HepG2 (cell line): ENCODE measurements at regions not wholly inside any gene's neighbourhood (a gene's known extent, or its start where the extent isn't known, plus 50 kb on each side); places are given as distances from the start of the nearest gene placed in this dataset.

Source experiments
- ATAC-seq: fragments of 200-7000 bp; cut with Tn5 transposase; 3 replicates; pipeline ENCODE4 v1.9.1; 2020; ENCODE audit warnings: mild to moderate bottlenecking, moderate library complexity
- BruUV-seq: library from RNA; stranded (reverse); fragments of 400-500 nt; replicated peaks from 2 replicates; lab custom pipeline; 2021; lab: Mats Ljungman, UMichigan
- CTCF ChIA-PET: fragments of 300-600 bp; formaldehyde crosslinking; extraction: SDS; loops from one replicate; lab custom pipeline; 2021; ENCODE audit warnings: low total read pairs, inconsistent platforms, low intra/inter-chr PET ratio; lab: Yijun Ruan, JAX
- POLR2A ChIA-PET: fragments of 350-600 bp; sonication (Branson Sonifier 250); formaldehyde crosslinking; loops from one replicate; lab custom pipeline; 2020; ENCODE audit warnings: antibody characterized with exemption, inconsistent platforms; lab: Yijun Ruan, JAX
- DNase-seq: peaks from one replicate; pipeline ENCODE4 v3.0.0-alpha.2; 2015; ENCODE audit warnings: low spot score
- FAIRE-seq: peaks from 3 replicates; lab custom pipeline; 2011; peaks lifted over from hg19 to GRCh38; lab: Jason Lieb, UNC
- H2AFZ ChIP-seq: one replicate; pipeline ENCODE4 v1.6.1; 2011; ENCODE audit warnings: low read length, inconsistent platforms
- H3K27ac ChIP-seq: fragments of 300-600 bp; 3 replicates; pipeline ENCODE4 v1.8.0; 2011; ENCODE audit warnings: mixed run types, mild to moderate bottlenecking, mixed read lengths, low read length, inconsistent platforms; ENCODE audit not compliant: insufficient read depth; ENCODE audit errors: extremely low read length
- H3K27me3 ChIP-seq, 2 experiments: fragments of 200-600 bp in 1 of 2; 2 replicates in 1 of 2; 3 replicates in 1 of 2; pipeline versions ENCODE4 v1.6.0 to v1.8.0; 2011; ENCODE audit warnings: low read length in 2 of 2, mild to moderate bottlenecking in 2 of 2, moderate library complexity in 2 of 2, inconsistent platforms in 1 of 2; ENCODE audit not compliant: insufficient read depth in 2 of 2, control insufficient read depth in 1 of 2
- H3K36me3 ChIP-seq, 2 experiments: fragments of 200-600 bp in 1 of 2; replicated peaks in 1 of 2; 2 replicates in 1 of 2; 3 replicates in 1 of 2; pipeline versions ENCODE4 v1.5.1 to v1.8.0; 2011; ENCODE audit warnings: low read length in 2 of 2, inconsistent platforms in 1 of 2; ENCODE audit not compliant: insufficient read depth in 2 of 2, control insufficient read depth in 1 of 2
- H3K4me1 ChIP-seq: 2 replicates; pipeline ENCODE4 v1.5.1; 2012; ENCODE audit warnings: low read length, inconsistent platforms; ENCODE audit not compliant: insufficient read depth
- H3K4me2 ChIP-seq: 2 replicates; pipeline ENCODE4 v1.6.0; 2011; ENCODE audit warnings: low read depth, low read length, inconsistent platforms
- H3K4me3 ChIP-seq, 3 experiments: fragments of 200-600 bp in 1 of 3; sonication (generic), shearing (Covaris generic) in 1 of 3; replicated peaks in 1 of 3; 2 replicates each; pipeline ENCODE4 v1.5.1; 2011 to 2016; ENCODE audit warnings: low read length in 3 of 3, inconsistent platforms in 2 of 3, low read depth in 2 of 3, mild to moderate bottlenecking in 2 of 3, control low read depth in 1 of 3, mixed read lengths in 1 of 3; ENCODE audit not compliant: insufficient read depth in 1 of 3
- H3K79me2 ChIP-seq: one replicate; pipeline ENCODE4 v1.6.1; 2011; ENCODE audit warnings: low read length, inconsistent platforms; ENCODE audit not compliant: insufficient read depth
- H3K9ac ChIP-seq: 2 replicates; pipeline ENCODE4 v1.6.0; 2011; ENCODE audit warnings: mild to moderate bottlenecking, low read depth, low read length, inconsistent platforms; ENCODE audit not compliant: insufficient read depth
- H3K9me3 ChIP-seq: 2 replicates; pipeline ENCODE4 v1.5.1; 2012; ENCODE audit warnings: mild to moderate bottlenecking, low read length
- H4K20me1 ChIP-seq: 2 replicates; pipeline ENCODE4 v1.6.0; 2011; ENCODE audit warnings: inconsistent platforms, mild to moderate bottlenecking, low read length, moderate library complexity; ENCODE audit not compliant: insufficient read depth
- ARID2 ChIP-seq: sonication (generic); formaldehyde crosslinking; IDR thresholded peaks from 2 replicates; pipeline ENCODE4 v1.8.1; 2022; ENCODE audit warnings: mild to moderate bottlenecking, missing genetic modification reagents, borderline replicate concordance
- ERF ChIP-seq: IDR thresholded peaks from 2 replicates; pipeline ENCODE4 v1.6.1; 2018; ENCODE audit warnings: missing biosample characterization, missing genetic modification reagents
- ETV5 ChIP-seq: IDR thresholded peaks from 2 replicates; pipeline ENCODE4 v1.6.1; 2018; ENCODE audit warnings: missing biosample characterization, missing genetic modification reagents, inconsistent platforms, borderline replicate concordance
- FOXA1 ChIP-seq, 2 experiments: fragments of 450-650 bp in 1 of 2; sonication (generic) in 1 of 2; formaldehyde crosslinking in 1 of 2; IDR thresholded peaks; 2 replicates each; pipeline versions ENCODE4 v1.4.0 to v1.6.1; 2016 to 2020; ENCODE audit warnings: missing genetic modification reagents in 1 of 2
- GPBP1L1 ChIP-seq: sonication (generic); formaldehyde crosslinking; IDR thresholded peaks from 2 replicates; pipeline ENCODE4 v1.5.0; 2020; ENCODE audit warnings: mild to moderate bottlenecking, missing genetic modification reagents
- HINFP ChIP-seq: sonication (generic); formaldehyde crosslinking; IDR thresholded peaks from 2 replicates; pipeline ENCODE4 v1.4.0; 2020; ENCODE audit warnings: low read depth, mild to moderate bottlenecking, missing genetic modification reagents
- KDM5B ChIP-seq: sonication (generic); formaldehyde crosslinking; IDR thresholded peaks from 2 replicates; pipeline ENCODE4 v1.4.0; 2020; ENCODE audit warnings: missing genetic modification reagents, mild to moderate bottlenecking, borderline replicate concordance
- NR3C1 ChIP-seq: sonication (generic); formaldehyde crosslinking; IDR thresholded peaks from 2 replicates; pipeline ENCODE4 v1.4.0; 2020; ENCODE audit warnings: missing genetic modification reagents
- RXRA ChIP-seq: sonication (generic); formaldehyde crosslinking; IDR thresholded peaks from 2 replicates; pipeline ENCODE4 v1.5.1; 2020; ENCODE audit warnings: missing genetic modification reagents
- SOX6 ChIP-seq, 2 experiments: fragments of 450-650 bp in 1 of 2; sonication (generic) in 1 of 2; formaldehyde crosslinking in 1 of 2; IDR thresholded peaks; 2 replicates each; pipeline versions ENCODE4 v1.4.0 to v1.6.1; 2017 to 2020; ENCODE audit warnings: antibody characterized with exemption in 1 of 2, mild to moderate bottlenecking in 1 of 2, missing genetic modification reagents in 1 of 2
- SYNCRIP ChIP-seq: fragments of 200-400 bp; formaldehyde crosslinking; IDR thresholded peaks from 2 replicates; pipeline ENCODE4 v1.6.1; 2018; ENCODE audit warnings: mild to moderate bottlenecking, low read depth, low read length; ENCODE audit not compliant: insufficient read depth
- ZBTB14 ChIP-seq: sonication (generic); formaldehyde crosslinking; IDR thresholded peaks from 2 replicates; pipeline ENCODE4 v1.4.0; 2020; ENCODE audit warnings: missing genetic modification reagents
- ZNF430 ChIP-seq: sonication (generic); formaldehyde crosslinking; IDR thresholded peaks from 2 replicates; pipeline ENCODE4 v1.9.0; 2021; ENCODE audit warnings: mild to moderate bottlenecking, missing genetic modification reagents
- ZNF44 ChIP-seq: sonication (generic); formaldehyde crosslinking; IDR thresholded peaks from 2 replicates; pipeline ENCODE4 v1.5.1; 2020; ENCODE audit warnings: mild to moderate bottlenecking, missing genetic modification reagents
- ZNF543 ChIP-seq: sonication (generic); formaldehyde crosslinking; IDR thresholded peaks from 2 replicates; pipeline ENCODE4 v1.4.0; 2020; ENCODE audit warnings: mild to moderate bottlenecking, missing genetic modification reagents
- ZNF713 ChIP-seq: sonication (generic); formaldehyde crosslinking; IDR thresholded peaks from 2 replicates; pipeline ENCODE4 v1.4.0; 2020; ENCODE audit warnings: mild to moderate bottlenecking, missing genetic modification reagents
- ZZZ3 ChIP-seq: sonication (generic); formaldehyde crosslinking; IDR thresholded peaks from 2 replicates; pipeline ENCODE4 v1.4.0; 2020; ENCODE audit warnings: missing genetic modification reagents, mild to moderate bottlenecking, borderline replicate concordance
- WGBS: methylation state at CpG from one replicate; pipeline ENCODE4 v1.1.6; 2017; ENCODE audit warnings: low lambda C conversion rate; 5-methylcytosine and 5-hydroxymethylcytosine counted together
- in situ Hi-C: cut with HindIII; loops from 2 replicates; pipeline ENCODE4 v1.10.0; 2017; ENCODE audit warnings: low pct_unique_long_range_greater_than_20kb; ENCODE audit not compliant: extremely low pct_ligation_motif_present
- intact Hi-C: fragments of 100-400 bp; cut with micrococcal nuclease; formaldehyde crosslinking; loops from one replicate; pipeline ENCODE4 v1.10.0; 2022; ENCODE audit not compliant: unreplicated experiment
- TF ChIP-seq, protein P1 (sequence below): sonication (generic); formaldehyde crosslinking; IDR thresholded peaks from 2 replicates; pipeline ENCODE4 v1.5.1; 2020; ENCODE audit warnings: mild to moderate bottlenecking, moderate library complexity, missing genetic modification reagents
- TF ChIP-seq, protein P2 (sequence below): IDR thresholded peaks from 2 replicates; pipeline ENCODE4 v1.6.1; 2012; ENCODE audit warnings: inconsistent platforms

- 19% methylated on average over 4 of the region's 4 CpGs for WGBS
- DNase-seq (no peak), FAIRE-seq (no peak), ATAC-seq (no peak)
- no peaks in the 10 kb centered on the region for H3K27me3 ChIP-seq
- no peak overlapping the region for H2AFZ ChIP-seq
- H3K4me2 ChIP-seq = no peak overlapping the region
- H3K4me3 ChIP-seq = no peak overlapping the region
- H3K79me2 ChIP-seq = no peaks in the 10 kb centered on the region
- intact Hi-C loops = no loop called here
- CTCF ChIA-PET = no interaction called here
- no TSS peak for BruUV-seq
- H3K9ac ChIP-seq = no peak overlapping the region
- no peaks in the 10 kb centered on the region for H3K9me3 ChIP-seq
- H3K36me3 ChIP-seq = no peaks in the 10 kb centered on the region
- H4K20me1 ChIP-seq = no peaks in the 10 kb centered on the region
- in situ Hi-C loops = no loop called here
- POLR2A ChIA-PET = no interaction called here
- H3K4me1 ChIP-seq = no peaks in the 10 kb centered on the region
- H3K27ac ChIP-seq = no peak overlapping the region
- TF ChIP-seq, protein P1, sequence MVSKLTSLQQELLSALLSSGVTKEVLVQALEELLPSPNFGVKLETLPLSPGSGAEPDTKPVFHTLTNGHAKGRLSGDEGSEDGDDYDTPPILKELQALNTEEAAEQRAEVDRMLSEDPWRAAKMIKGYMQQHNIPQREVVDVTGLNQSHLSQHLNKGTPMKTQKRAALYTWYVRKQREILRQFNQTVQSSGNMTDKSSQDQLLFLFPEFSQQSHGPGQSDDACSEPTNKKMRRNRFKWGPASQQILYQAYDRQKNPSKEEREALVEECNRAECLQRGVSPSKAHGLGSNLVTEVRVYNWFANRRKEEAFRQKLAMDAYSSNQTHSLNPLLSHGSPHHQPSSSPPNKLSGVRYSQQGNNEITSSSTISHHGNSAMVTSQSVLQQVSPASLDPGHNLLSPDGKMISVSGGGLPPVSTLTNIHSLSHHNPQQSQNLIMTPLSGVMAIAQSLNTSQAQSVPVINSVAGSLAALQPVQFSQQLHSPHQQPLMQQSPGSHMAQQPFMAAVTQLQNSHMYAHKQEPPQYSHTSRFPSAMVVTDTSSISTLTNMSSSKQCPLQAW (CRISPR knock-in tag) = no peak
- TF ChIP-seq ZNF713 (CRISPR knock-in tag) = no peak
- TF ChIP-seq ZZZ3 (CRISPR knock-in tag) = no peak
- TF ChIP-seq ZNF44 = no peak
- TF ChIP-seq ZNF543 (CRISPR knock-in tag) = no peak
- no peak for TF ChIP-seq ARID2
- TF ChIP-seq KDM5B = no peak
- TF ChIP-seq ZNF430 (CRISPR knock-in tag) = no peak
- no peak for TF ChIP-seq SYNCRIP
- TF ChIP-seq NR3C1 = no peak
- no peak for TF ChIP-seq ETV5 (CRISPR knock-in tag)
- TF ChIP-seq FOXA1 (IDR thresholded peaks at IDR 0.05) = no peak
- TF ChIP-seq FOXA1 (CRISPR knock-in tag; IDR thresholded peaks at IDR 0.05) = no peak
- TF ChIP-seq GPBP1L1 (CRISPR knock-in tag) = no peak
- TF ChIP-seq ERF (CRISPR knock-in tag) = no peak
- TF ChIP-seq RXRA (CRISPR knock-in tag) = no peak
- no peak for TF ChIP-seq HINFP
- no peak for TF ChIP-seq SOX6 (IDR thresholded peaks at IDR 0.05)
- TF ChIP-seq SOX6 (CRISPR knock-in tag; IDR thresholded peaks at IDR 0.05) = no peak
- TF ChIP-seq, protein P2, sequence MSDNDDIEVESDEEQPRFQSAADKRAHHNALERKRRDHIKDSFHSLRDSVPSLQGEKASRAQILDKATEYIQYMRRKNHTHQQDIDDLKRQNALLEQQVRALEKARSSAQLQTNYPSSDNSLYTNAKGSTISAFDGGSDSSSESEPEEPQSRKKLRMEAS = no peak
- TF ChIP-seq ZBTB14 (CRISPR knock-in tag) = no peak
Measured at GRCh38 chr5:63135291-63135690, 556.7 kb downstream of the LRRC70 start.
